SH-SY5Y (cell line): ENCODE measurements at regions not wholly inside any gene's neighbourhood (a gene's known extent, or its start where the extent isn't known, plus 50 kb on each side); places are given as distances from the start of the nearest gene placed in this dataset.

ENCODE experiments used
- GATA2 ChIP-seq: IDR thresholded peaks from 2 replicates; pipeline ENCODE4 v1.6.1; 2011; ENCODE audit warnings: mild to moderate bottlenecking, low read depth, low read length
- GATA3 ChIP-seq: IDR thresholded peaks from 2 replicates; pipeline ENCODE4 v1.6.1; 2011; ENCODE audit warnings: low read depth, mild to moderate bottlenecking, low read length, moderate library complexity

DNA sequence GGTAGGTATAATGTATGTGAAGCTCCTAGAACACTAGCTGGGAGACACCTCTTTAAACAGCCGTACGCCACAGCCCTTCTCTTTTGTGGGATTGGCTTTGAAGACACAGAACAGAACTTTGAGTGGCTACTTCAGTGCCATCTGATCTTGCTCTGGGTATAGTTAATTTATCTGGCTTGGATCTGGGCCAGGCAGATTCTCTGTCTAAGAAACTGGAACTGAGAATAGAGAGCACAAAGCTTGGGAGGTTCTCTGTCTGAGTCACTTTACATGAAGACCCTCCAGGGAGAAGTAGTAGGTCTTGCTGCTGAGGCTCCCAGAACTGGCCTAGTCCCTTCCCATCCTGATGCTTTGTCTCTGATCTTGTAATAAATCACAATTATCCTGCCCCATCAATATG lies 721.0 kb upstream of the KIF2B start:
- TF ChIP-seq GATA2 = no peak
- no peak for TF ChIP-seq GATA3
